Effector memory CD4-positive, alpha-beta T cell (primary cell): ENCODE measurements at regions not wholly inside any gene's neighbourhood (a gene's known extent, or its start where the extent isn't known, plus 50 kb on each side); places are given as distances from the start of the nearest gene placed in this dataset.
"Not testable (repeated sequence)": the region's sequence is repeated elsewhere in the genome, so short reads cannot be mapped to it uniquely, and the experiment has no call there.

ENCODE experiments used
- DNase-seq, 3 donors: peaks; one replicate each; pipeline ENCODE4 v3.0.0-alpha.2; 2020
- H3K27ac ChIP-seq: 2 replicates; pipeline ENCODE4 v1.7.0; 2013; ENCODE audit warnings: mild to moderate bottlenecking, low read length, moderate library complexity; ENCODE audit not compliant: insufficient read depth, poor library complexity, severe bottlenecking
- H3K27me3 ChIP-seq: replicated peaks from 2 replicates; pipeline ENCODE4 v1.7.0; 2013; ENCODE audit warnings: mild to moderate bottlenecking, low read length; ENCODE audit not compliant: insufficient read depth, control insufficient read depth, poor library complexity, severe bottlenecking
- H3K36me3 ChIP-seq: 2 replicates; pipeline ENCODE4 v1.7.0; 2013; ENCODE audit warnings: mild to moderate bottlenecking, low read length, moderate library complexity; ENCODE audit not compliant: control insufficient read depth, insufficient read depth
- H3K4me1 ChIP-seq: 2 replicates; pipeline ENCODE4 v1.7.0; 2013; ENCODE audit warnings: low read length, mild to moderate bottlenecking; ENCODE audit not compliant: control insufficient read depth, insufficient read depth, poor library complexity, severe bottlenecking
- H3K4me3 ChIP-seq: 2 replicates; pipeline ENCODE4 v1.7.0; 2013; ENCODE audit warnings: low read length, low read depth, mild to moderate bottlenecking; ENCODE audit not compliant: insufficient read depth, poor library complexity, severe bottlenecking
- H3K9me3 ChIP-seq: 2 replicates; pipeline ENCODE4 v1.7.0; 2013; ENCODE audit warnings: mild to moderate bottlenecking, low read length, moderate library complexity; ENCODE audit not compliant: control insufficient read depth

DNA sequence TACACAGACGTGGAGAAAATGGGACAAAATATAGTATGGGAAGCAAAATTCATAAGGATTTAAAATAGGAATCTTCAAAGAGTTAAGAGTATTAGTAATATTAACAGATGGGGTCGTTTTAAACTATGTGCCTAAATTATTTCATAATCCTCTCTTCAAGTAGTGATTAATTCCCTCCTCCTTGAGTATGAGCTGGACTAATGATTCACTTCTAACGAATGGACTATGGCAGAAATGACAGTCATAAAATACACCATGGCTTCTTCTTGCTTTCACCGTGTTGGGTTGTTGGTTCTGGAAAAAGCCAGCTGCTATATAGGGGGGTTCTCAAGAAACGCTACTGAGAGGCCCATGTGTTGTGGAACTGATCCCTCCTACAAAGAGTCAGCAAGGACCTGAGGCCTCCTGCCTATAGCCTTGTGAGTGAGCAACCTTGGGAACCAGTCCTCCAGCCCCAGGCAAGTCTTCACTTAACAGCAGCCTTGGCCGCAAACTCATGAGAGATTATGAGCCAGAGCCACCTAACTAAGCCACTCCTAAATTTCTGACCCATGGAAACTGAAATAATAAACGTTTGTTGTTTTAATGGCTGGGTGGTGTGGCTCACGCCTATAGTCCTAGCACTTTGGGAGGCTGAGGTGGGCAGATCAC is 64.8 kb upstream of the ABHD2 start:
- Histone ChIP-seq H3K36me3 (no peaks in the 10 kb centered on the region), H3K27me3 (peaks cover 3% of the 10 kb centered on the region), H3K4me1 (no peaks in the 10 kb centered on the region), H3K27ac (no peak overlapping the region), H3K4me3 (no peak overlapping the region), H3K9me3 (no peaks in the 10 kb centered on the region)
- no peak for DNase-seq

DNA sequence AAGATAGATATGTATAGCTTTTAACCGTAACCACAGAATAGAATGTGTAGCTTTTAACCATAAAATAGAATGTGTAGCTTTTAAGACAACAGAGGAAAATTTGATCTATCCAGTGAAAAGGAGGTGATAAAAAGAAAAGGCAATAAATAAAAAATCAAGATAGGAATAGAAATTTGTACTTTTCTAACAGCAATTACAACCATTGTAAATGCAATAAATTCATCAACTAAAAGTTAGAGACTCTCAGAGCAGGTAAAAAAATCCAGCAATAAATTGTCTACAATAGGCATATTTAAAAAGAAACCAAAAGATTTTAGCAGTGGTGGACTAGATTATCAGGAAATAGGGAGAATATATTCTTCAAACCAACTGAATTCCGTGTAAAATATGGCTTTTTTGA is 63.8 kb upstream of the ABHD2 start:
- H3K27ac ChIP-seq = no peak overlapping the region
- DNase-seq = no peak
- H3K36me3 ChIP-seq = no peaks in the 10 kb centered on the region
- H3K4me1 ChIP-seq = no peaks in the 10 kb centered on the region
- H3K4me3 ChIP-seq = no peak overlapping the region
- H3K27me3 ChIP-seq = peaks cover 3% of the 10 kb centered on the region
- no peaks in the 10 kb centered on the region for H3K9me3 ChIP-seq

DNA sequence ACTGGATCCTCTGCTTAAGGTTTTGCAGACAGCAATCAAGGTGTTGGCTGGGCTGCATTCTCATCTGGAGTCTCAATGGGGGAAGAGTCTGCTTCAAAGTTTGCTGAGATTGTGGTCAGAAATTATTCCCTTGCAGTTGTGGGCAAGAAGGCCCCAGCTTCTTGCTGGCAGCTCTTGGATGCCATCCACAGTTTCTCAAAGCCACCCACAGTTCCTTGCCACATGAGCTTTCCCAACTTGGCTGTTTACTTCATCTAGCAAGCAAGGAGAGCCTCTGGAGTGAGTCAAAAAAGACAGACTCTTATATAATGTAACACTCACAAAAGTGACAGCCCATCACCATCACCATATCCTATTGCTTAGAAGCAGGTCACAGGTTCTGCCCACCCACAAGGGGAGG is 62.1 kb upstream of the ABHD2 start:
- Histone ChIP-seq H3K4me1 (no peaks in the 10 kb centered on the region), H3K27me3 (peaks cover 3% of the 10 kb centered on the region), H3K36me3 (no peaks in the 10 kb centered on the region), H3K9me3 (no peaks in the 10 kb centered on the region), H3K4me3 (no peak overlapping the region), H3K27ac (no peak overlapping the region)
- DNase-seq = no peak

DNA sequence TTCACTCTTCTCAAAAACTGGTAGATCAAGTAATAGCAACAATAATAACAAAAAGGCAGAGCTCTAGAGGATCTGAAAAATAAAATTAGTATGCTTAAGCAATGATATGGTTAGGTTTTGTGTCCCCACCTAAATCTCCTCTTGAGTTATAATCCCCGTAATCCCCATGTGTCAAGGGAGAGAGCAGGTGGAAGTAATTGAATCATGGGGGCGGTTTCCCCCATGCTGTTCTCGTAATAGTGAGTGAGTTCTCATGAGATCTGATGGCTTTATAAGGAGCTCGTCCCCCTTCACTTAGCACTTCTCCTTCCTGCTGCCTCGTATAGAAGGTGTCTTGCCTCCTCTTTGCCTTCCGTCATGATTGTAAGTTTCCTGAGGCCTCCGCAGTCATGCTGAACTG is 60.2 kb upstream of the ABHD2 start:
- H3K27ac ChIP-seq = no peak overlapping the region

DNA sequence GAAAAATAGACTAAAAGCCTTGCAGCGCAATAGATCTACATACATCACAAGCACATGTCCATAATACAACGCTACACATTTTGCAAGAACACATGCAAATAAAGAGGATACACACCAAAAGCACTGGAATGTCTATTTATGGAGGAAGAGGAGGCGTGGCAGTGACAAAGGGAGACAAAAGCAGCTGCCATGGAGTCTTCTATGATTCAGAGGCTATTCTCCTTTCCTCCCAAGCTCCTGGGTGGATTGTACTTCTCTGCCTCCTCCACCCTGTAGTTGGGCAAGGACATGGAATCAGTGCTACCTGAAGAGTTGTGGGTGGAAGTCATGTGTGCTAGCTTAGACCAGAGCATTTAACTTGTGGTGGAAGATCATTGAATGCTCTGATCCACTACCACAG is 57.9 kb upstream of the ABHD2 start:
- no peaks in the 10 kb centered on the region for H3K36me3 ChIP-seq
- no peaks in the 10 kb centered on the region for H3K27me3 ChIP-seq
- no peak overlapping the region for H3K27ac ChIP-seq
- no peak for DNase-seq
- H3K9me3 ChIP-seq = no peaks in the 10 kb centered on the region
- H3K4me1 ChIP-seq = no peaks in the 10 kb centered on the region
- H3K4me3 ChIP-seq = no peak overlapping the region

More for the DNA sequence above, 60.2 kb upstream of the ABHD2 start:
- no peak for DNase-seq
- no peaks in the 10 kb centered on the region for H3K9me3 ChIP-seq
- H3K27me3 ChIP-seq = no peaks in the 10 kb centered on the region
- no peaks in the 10 kb centered on the region for H3K36me3 ChIP-seq
- no peaks in the 10 kb centered on the region for H3K4me1 ChIP-seq
- H3K4me3 ChIP-seq = no peak overlapping the region

DNA sequence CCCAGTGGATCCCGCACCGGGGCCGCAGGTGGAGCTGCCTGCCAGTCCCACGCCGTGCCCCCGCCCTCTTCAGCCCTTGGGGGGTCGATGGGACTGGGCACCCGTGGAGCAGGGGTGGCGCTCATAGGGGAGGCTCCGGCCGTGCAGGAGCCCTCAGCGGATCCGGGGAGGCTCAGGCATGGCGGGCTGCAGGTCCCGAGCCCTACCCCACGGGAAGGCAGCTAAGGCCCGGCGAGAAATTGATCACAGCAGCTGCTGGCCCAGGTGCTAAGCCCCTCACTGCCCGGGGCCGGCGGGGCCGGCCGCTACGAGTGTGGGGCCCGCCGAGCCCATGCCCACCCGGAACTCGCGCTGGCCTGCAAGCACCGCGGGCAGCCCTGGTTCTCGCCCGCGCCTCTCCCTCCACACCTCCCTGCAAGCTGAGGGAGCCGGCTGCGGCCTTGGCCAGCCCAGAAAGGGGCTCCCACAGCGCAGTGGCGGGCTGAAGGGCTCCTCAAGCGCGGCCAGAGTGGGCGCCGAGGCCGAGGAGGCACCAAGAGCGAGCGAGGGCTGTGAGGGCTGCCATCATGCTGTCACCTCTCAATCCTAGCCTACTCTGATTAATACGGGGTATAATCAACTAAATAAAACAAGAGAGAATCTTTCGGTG is 56.5 kb upstream of the ABHD2 start:
- not testable (repeated sequence) for H3K27ac ChIP-seq, H3K4me3 ChIP-seq, H3K4me1 ChIP-seq, H3K9me3 ChIP-seq, DNase-seq, H3K36me3 ChIP-seq, H3K27me3 ChIP-seq

DNA sequence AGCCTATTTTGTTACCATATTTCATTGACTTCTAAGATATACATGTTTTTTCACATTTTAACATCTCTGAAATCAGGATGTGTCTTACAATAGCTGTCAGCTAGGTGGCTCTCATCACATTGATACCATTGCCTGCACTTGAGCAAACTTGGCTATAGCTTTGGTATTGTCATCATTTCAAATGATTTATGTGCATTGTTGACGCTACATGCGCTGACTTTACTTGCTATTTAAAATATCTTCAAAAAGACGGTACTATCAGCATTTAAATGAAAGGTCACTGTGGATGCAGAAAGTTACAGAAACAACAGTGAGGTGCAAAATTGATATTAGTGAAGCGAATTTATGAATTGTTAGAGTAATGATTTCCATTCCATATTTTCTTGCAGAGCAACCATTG is 54.0 kb upstream of the ABHD2 start:
- Histone ChIP-seq H3K4me3 (no peak overlapping the region), H3K27ac (no peak overlapping the region), H3K4me1 (no peaks in the 10 kb centered on the region), H3K27me3 (no peaks in the 10 kb centered on the region), H3K9me3 (no peaks in the 10 kb centered on the region), H3K36me3 (no peaks in the 10 kb centered on the region)
- DNase-seq = no peak

DNA sequence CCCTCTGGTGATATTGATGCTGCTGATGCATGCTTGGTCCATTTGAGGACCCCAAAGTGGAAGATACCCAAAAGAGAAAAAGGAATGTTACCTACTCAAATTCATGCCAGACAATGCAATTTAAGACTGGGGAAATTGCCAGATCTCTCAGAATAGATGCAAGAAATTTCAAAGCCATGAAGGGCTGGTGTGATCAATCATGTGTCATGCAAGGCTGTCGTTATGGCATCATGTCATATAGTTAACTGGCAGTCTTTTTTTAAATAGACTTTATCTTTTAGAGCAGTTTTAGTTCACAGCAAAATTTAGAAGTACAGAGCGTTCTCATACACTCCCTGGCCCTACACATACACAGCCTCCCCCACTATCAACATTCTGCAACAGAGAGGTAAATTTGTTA is 53.1 kb upstream of the ABHD2 start:
- Histone ChIP-seq H3K4me1 (no peaks in the 10 kb centered on the region), H3K4me3 (no peak overlapping the region), H3K9me3 (no peaks in the 10 kb centered on the region), H3K27ac (no peak overlapping the region), H3K27me3 (no peaks in the 10 kb centered on the region), H3K36me3 (no peaks in the 10 kb centered on the region)
- DNase-seq = no peak

DNA sequence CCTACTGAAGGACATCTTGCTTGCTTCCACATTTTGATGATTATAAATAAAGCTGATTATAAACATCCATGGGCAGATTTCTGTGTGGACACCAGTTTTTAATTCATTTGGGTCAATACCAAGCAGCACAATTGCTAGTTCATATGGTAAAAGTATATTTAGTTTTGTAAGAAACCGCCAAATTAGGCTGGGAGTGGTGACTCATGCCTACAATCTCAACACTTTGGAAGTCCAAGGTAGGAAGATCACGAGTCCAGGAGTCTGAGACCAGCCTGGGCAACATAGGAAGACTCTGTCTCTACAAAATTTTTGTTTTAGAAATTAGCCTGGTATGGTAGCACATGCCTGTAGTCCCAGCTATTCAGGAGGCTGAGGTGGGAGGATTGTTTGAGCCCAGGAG is 52.6 kb upstream of the ABHD2 start:
- no peaks in the 10 kb centered on the region for H3K27me3 ChIP-seq
- no peaks in the 10 kb centered on the region for H3K36me3 ChIP-seq
- no peak for DNase-seq
- H3K4me3 ChIP-seq = no peak overlapping the region
- no peak overlapping the region for H3K27ac ChIP-seq
- H3K9me3 ChIP-seq = no peaks in the 10 kb centered on the region
- no peaks in the 10 kb centered on the region for H3K4me1 ChIP-seq

DNA sequence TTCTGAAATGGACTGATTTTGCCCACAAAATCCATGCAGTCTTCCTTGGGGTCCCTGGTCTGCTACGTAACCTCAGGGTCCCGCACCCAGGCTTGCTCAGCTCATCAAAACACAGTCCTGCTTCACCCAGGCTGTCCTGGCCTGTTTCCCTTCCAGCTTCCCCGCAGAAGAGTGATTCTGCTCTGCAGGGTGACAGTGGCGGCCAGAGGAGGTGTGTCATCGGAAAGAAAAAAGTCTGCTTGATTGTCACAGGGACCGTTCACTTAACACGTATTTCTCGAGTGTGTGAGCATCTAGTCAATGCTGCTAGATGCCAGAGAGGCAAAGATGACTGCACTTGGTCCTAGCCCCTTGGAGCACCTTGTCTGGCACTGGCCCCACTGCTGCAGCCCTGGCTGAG is 50.1 kb upstream of the ABHD2 start:
- no peak overlapping the region for H3K27ac ChIP-seq
- no peak for DNase-seq
- H3K4me3 ChIP-seq = no peak overlapping the region
- H3K36me3 ChIP-seq = no peaks in the 10 kb centered on the region
- no peaks in the 10 kb centered on the region for H3K27me3 ChIP-seq
- no peaks in the 10 kb centered on the region for H3K9me3 ChIP-seq
- H3K4me1 ChIP-seq = no peaks in the 10 kb centered on the region
